K562 (cell line): ENCODE measurements at regions not wholly inside any gene's neighbourhood (a gene's known extent, or its start where the extent isn't known, plus 50 kb on each side); places are given as distances from the start of the nearest gene placed in this dataset.

Source experiments
- CCNT2 ChIP-seq: IDR thresholded peaks from 2 replicates; pipeline ENCODE4 v1.6.1; 2011; ENCODE audit warnings: borderline replicate concordance, low read depth, mild to moderate bottlenecking, moderate library complexity, mixed read lengths, low read length; ENCODE audit not compliant: insufficient read length; ENCODE audit errors: extremely low read depth
- CXXC5 ChIP-seq: fragments of 250-450 bp; sonication (Bioruptor Pico); IDR thresholded peaks from 2 replicates; pipeline ENCODE4 v1.8.0; 2022; ENCODE audit warnings: inconsistent platforms, mild to moderate bottlenecking, moderate library complexity
- HCFC1 ChIP-seq: IDR thresholded peaks from 2 replicates; pipeline ENCODE4 v1.6.1; 2012; ENCODE audit warnings: low read depth, low read length, improper control_type of control experiment
- MED1 ChIP-seq: sonication (generic); formaldehyde crosslinking; IDR thresholded peaks from 2 replicates; pipeline ENCODE4 v1.8.1; 2023; ENCODE audit warnings: missing genetic modification reagents, borderline replicate concordance
- NCOA4 ChIP-seq: fragments of 450-650 bp; IDR thresholded peaks from 2 replicates; pipeline ENCODE4 v1.6.1; 2018; ENCODE audit warnings: mild to moderate bottlenecking; ENCODE audit not compliant: partially characterized antibody
- PCBP2 ChIP-seq: fragments of 200-400 bp; formaldehyde crosslinking; IDR thresholded peaks from 2 replicates; pipeline ENCODE4 v1.6.1; 2018; ENCODE audit warnings: low read length, low read depth, mild to moderate bottlenecking, moderate library complexity; ENCODE audit not compliant: poor library complexity, severe bottlenecking
- PML ChIP-seq: IDR thresholded peaks from 2 replicates; pipeline ENCODE4 v1.6.1; 2012; ENCODE audit warnings: low read length, inconsistent platforms
- POLR2B ChIP-seq: fragments of 450-650 bp; IDR thresholded peaks from 2 replicates; pipeline ENCODE4 v1.6.1; 2018; ENCODE audit warnings: low read depth; ENCODE audit not compliant: partially characterized antibody
- POLR2H ChIP-seq: IDR thresholded peaks from 2 replicates; pipeline ENCODE4 v1.6.1; 2016; ENCODE audit warnings: missing genetic modification characterization, low read depth, mild to moderate bottlenecking, control low read depth, missing compliant biosample characterization, moderate library complexity
- PRPF4 ChIP-seq: fragments of 200-400 bp; formaldehyde crosslinking; IDR thresholded peaks from one replicate; pipeline ENCODE4 v1.6.1; 2017; ENCODE audit warnings: low read length, low read depth, mild to moderate bottlenecking; ENCODE audit not compliant: insufficient read depth, poor library complexity, severe bottlenecking
- RBM14 ChIP-seq: fragments of 200-400 bp; formaldehyde crosslinking; IDR thresholded peaks from 2 replicates; pipeline ENCODE4 v1.6.1; 2018; ENCODE audit warnings: low read depth, mild to moderate bottlenecking, low read length, moderate library complexity, borderline replicate concordance; ENCODE audit not compliant: insufficient read depth
- RBM15 ChIP-seq: fragments of 200-400 bp; formaldehyde crosslinking; IDR thresholded peaks from 2 replicates; pipeline ENCODE4 v1.6.1; 2018; ENCODE audit warnings: mild to moderate bottlenecking, low read length, moderate library complexity; ENCODE audit not compliant: insufficient read depth
- SAP30 ChIP-seq: fragments of 200-600 bp; sonication (generic); IDR thresholded peaks from 2 replicates; pipeline ENCODE4 v1.6.1; 2012; ENCODE audit warnings: borderline replicate concordance, low read depth, mild to moderate bottlenecking, moderate library complexity, low read length, control low read depth, inconsistent platforms; ENCODE audit not compliant: insufficient read depth, poor library complexity, severe bottlenecking
- SRF ChIP-seq, 2 experiments: fragments of 250-450, 450-650 bp in 1 of 2; sonication (Bioruptor Pico) in 1 of 2; sonication (generic) in 1 of 2; formaldehyde crosslinking; IDR thresholded peaks; 2 replicates each; pipeline versions ENCODE4 v1.5.0 to v1.5.1; 2020 to 2022; ENCODE audit warnings: mild to moderate bottlenecking in 1 of 2, missing genetic modification reagents in 1 of 2
- TAF1 ChIP-seq: IDR thresholded peaks from 2 replicates; pipeline ENCODE4 v1.6.1; 2011; ENCODE audit warnings: mild to moderate bottlenecking, low read length, moderate library complexity; ENCODE audit not compliant: insufficient read depth, control insufficient read depth, severe bottlenecking; ENCODE audit errors: extremely low read depth
- TCF3 ChIP-seq: sonication (generic); formaldehyde crosslinking; IDR thresholded peaks from 2 replicates; pipeline ENCODE4 v1.4.0; 2020; ENCODE audit warnings: mild to moderate bottlenecking, missing genetic modification reagents
- TCF7L2 ChIP-seq: fragments of 150-350 bp; IDR thresholded peaks from 2 replicates; pipeline ENCODE4 v1.6.1; 2016; ENCODE audit warnings: low read depth, mild to moderate bottlenecking, low read length, moderate library complexity
- TSC22D4 ChIP-seq: fragments of 450-650 bp; IDR thresholded peaks from 2 replicates; pipeline ENCODE4 v1.6.1; 2016; ENCODE audit warnings: missing genetic modification characterization, missing biosample characterization, control low read depth
- ZNF584 ChIP-seq: fragments of 200-800 bp; sonication (Bioruptor generic); IDR thresholded peaks from 2 replicates; pipeline ENCODE4 v1.6.1; 2016; ENCODE audit warnings: low read depth, mild to moderate bottlenecking, missing genetic modification characterization, missing compliant biosample characterization
- ZNF77 ChIP-seq: fragments of 250-450 bp; sonication (Bioruptor Pico); IDR thresholded peaks from 2 replicates; pipeline ENCODE4 v1.5.0; 2020
- TF ChIP-seq, protein P1 (sequence below): sonication (generic); formaldehyde crosslinking; IDR thresholded peaks from 2 replicates; pipeline ENCODE4 v1.8.1; 2023; ENCODE audit warnings: mild to moderate bottlenecking, missing genetic modification reagents
- TF ChIP-seq, protein P2 (sequence below): sonication (generic); formaldehyde crosslinking; IDR thresholded peaks from 2 replicates; pipeline ENCODE4 v1.8.1; 2022; ENCODE audit warnings: missing genetic modification reagents

DNA sequence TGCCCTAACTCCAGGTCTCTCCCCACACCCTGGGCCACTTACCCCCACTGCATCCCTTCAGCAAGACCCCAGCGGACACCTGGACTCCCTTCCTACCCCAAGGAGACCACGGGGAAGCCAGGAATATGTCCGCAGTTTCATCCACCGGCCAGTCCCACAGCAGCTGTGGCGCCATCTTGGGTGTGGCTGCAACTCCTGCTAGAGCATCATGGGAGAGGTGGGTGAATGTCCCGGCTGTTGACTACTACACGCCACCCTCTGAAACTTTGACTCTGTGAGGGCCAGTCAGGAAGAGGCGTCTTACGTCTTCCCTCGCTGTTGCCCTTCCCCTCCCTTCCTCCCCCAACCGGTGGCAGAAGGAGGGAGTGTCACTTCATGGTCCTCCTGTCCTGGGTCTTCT is 238.3 kb upstream of the RNF32 start (continued):
- TF ChIP-seq, protein P1, sequence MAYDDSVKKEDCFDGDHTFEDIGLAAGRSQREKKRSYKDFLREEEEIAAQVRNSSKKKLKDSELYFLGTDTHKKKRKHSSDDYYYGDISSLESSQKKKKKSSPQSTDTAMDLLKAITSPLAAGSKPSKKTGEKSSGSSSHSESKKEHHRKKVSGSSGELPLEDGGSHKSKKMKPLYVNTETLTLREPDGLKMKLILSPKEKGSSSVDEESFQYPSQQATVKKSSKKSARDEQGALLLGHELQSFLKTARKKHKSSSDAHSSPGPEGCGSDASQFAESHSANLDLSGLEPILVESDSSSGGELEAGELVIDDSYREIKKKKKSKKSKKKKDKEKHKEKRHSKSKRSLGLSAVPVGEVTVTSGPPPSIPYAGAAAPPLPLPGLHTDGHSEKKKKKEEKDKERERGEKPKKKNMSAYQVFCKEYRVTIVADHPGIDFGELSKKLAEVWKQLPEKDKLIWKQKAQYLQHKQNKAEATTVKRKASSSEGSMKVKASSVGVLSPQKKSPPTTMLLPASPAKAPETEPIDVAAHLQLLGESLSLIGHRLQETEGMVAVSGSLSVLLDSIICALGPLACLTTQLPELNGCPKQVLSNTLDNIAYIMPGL (CRISPR knock-in tag) = no peak
- TF ChIP-seq TCF7L2 = no peak
- no peak for TF ChIP-seq ZNF77
- peak in 1 of 2 experiments; percentile 87; a peak in 1 of 4 replicates for TF ChIP-seq SRF (CRISPR knock-in tag; IDR thresholded peaks at IDR 0.05)
- no peak for TF ChIP-seq PRPF4
- peak; percentile 84 for TF ChIP-seq POLR2B
- TF ChIP-seq POLR2H = peak; percentile 85
- TF ChIP-seq ZNF584 (CRISPR knock-in tag) = peak; percentile 83
- no peak for TF ChIP-seq SAP30
- TF ChIP-seq TAF1 = peak; percentile 75
- TF ChIP-seq RBM14 = no peak
- no peak for TF ChIP-seq RBM15
- TF ChIP-seq PML = peak; percentile 49; the same call in 1 of the 2 replicates
- TF ChIP-seq, protein P2, sequence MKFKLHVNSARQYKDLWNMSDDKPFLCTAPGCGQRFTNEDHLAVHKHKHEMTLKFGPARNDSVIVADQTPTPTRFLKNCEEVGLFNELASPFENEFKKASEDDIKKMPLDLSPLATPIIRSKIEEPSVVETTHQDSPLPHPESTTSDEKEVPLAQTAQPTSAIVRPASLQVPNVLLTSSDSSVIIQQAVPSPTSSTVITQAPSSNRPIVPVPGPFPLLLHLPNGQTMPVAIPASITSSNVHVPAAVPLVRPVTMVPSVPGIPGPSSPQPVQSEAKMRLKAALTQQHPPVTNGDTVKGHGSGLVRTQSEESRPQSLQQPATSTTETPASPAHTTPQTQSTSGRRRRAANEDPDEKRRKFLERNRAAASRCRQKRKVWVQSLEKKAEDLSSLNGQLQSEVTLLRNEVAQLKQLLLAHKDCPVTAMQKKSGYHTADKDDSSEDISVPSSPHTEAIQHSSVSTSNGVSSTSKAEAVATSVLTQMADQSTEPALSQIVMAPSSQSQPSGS (CRISPR knock-in tag) = no peak
- TF ChIP-seq HCFC1 = peak; percentile 81
- no peak for TF ChIP-seq TCF3 (CRISPR knock-in tag)
- TF ChIP-seq CCNT2 = no peak
- peak; percentile 63; the same call in 1 of the 2 replicates for TF ChIP-seq CXXC5 (CRISPR knock-in tag)
- no peak for TF ChIP-seq PCBP2
- no peak for TF ChIP-seq MED1
- TF ChIP-seq TSC22D4 = no peak
- no peak for TF ChIP-seq NCOA4
